Medulla oblongata (tissue), 1 donor: ENCODE measurements at regions not wholly inside any gene's neighbourhood (a gene's known extent, or its start where the extent isn't known, plus 50 kb on each side); places are given as distances from the start of the nearest gene placed in this dataset.
A peak's percentile ranks its signal among the peaks of the same experiment; 100 is the strongest.

Experiments
- DNase-seq: peaks from one replicate; pipeline ENCODE4 v3.0.0-alpha.2; 2015; ENCODE audit errors: extremely low spot score

GRCh38 chr22:45094825-45095224, 68.9 kb upstream of the NUP50 start:
- DNase-seq: no peak

DNA sequence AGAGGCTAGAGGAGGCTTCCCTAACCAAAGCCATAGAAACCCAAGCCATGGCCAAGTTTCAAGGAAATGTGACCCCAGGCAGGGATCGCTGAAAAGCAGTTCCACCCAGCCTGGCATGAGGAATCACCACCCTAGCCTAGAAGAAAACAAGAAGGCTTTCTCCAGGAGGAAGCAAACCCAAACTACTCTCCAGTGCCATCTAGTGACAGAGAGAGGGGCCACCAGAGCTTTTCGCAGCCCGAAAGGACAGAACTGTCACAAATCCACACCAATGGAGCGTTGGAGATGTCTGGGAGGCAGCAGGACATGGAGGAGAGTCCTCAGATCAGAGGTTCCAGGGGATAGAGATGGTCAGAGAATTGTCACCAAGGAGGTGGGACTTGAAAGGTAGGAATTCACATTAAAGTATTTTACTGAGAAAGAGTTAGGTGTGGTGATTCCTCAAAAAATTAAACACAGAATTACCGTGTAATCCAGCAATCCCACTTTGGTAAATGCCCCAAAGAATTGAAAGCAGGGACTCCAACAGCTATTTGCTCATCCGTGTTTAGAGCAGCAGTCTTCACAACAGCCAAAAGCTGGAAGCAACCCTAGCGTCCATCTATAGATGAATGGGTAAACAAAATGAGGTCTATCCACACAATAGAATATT, 67.3 kb upstream of the NUP50 start:
- peak; percentile 87 for DNase-seq

- DNase-seq: no peak
Measured at GRCh38 chr22:45097061-45097460, 66.7 kb upstream of the NUP50 start.

DNA sequence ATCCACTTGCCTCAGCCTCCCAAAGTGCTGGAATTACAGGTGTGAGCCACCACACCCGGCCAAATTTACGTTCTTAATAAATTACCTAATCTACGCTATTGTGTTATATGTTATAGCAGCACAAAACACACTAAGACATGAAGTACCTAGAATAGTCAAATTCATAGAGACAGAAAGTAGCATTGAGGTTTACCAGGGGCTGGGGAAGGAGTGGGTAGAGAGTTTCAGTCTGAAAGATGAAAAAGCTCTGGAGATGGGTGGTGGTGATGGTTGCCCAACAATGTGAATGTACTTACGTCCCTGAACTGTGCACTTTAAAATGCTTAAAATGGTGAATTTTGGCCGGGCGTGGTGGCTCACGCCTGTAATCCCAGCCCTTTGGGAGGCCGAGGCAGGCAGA, 65.7 kb upstream of the NUP50 start:
- no peak for DNase-seq

GRCh38 chr22:45099961-45100360, 63.8 kb upstream of the NUP50 start:
- DNase-seq: no peak

- peak; percentile 85 for DNase-seq
Measured at GRCh38 chr22:45101515-45102227, 62.1 kb upstream of the NUP50 start.

GRCh38 chr22:45102896-45103420, 60.8 kb upstream of the NUP50 start:
- no peak for DNase-seq

DNA sequence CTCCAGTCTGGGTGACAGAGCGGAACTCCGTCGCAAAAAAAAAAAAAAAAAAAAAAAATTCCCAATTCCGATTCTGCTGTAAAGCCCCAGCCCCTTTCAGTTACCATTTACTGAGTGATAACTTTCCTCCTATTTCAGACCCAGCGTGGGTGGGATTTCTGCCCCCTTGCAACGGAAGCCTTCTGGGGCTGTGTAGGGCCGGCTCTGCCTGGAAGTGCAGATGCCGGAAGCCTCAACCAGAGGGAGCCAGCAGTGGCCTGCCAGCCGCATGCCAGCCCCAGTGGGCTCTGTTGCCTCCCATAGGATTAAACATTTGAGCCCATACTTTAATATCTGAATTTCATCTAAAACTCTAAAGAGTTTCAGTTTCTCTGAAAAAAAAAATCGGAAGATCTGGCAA, 60.0 kb upstream of the NUP50 start:
- no peak for DNase-seq

- DNase-seq: no peak
Measured at GRCh38 chr22:45104313-45104712, 59.4 kb upstream of the NUP50 start.

- no peak for DNase-seq
Measured at GRCh38 chr22:45105281-45105702, 58.4 kb upstream of the NUP50 start.

DNA sequence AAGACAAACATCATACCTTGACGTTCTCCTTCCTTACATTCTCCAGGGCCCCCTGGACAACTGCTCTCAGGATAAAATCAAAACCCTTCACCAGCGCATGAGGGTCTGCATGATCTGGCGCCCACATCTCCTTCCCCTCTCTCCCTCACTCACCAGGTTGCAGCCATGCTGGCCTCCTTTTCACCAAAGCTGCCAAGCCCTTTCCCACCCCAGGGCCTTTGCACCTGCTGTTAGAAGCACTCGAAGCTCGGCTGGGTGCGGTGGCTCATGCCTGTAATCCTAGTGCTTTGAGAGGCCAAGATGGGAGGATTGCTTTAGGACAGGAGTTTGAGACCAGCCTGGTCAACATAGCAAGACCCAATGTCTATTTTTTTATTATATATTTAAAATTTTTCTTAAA, 56.1 kb upstream of the NUP50 start:
- no peak for DNase-seq

- DNase-seq: no peak
Measured at GRCh38 chr22:45112136-45112879, 51.4 kb upstream of the NUP50 start.
